HG03139 (cell line): ENCODE measurements at regions not wholly inside any gene's neighbourhood (a gene's known extent, or its start where the extent isn't known, plus 50 kb on each side); places are given as distances from the start of the nearest gene placed in this dataset.

Experiments used
- ATAC-seq: cut with Tn5 transposase; IDR thresholded peaks from one replicate; pipeline ENCODE4 v1.9.1; 2021; ENCODE audit not compliant: unreplicated experiment

- ATAC-seq: no peak
These were observed 109.2 kb upstream of the DRD2 start for GRCh38 chr11:113584371-113584770.

GRCh38 chr11:113581713-113582112 lies 106.5 kb upstream of the DRD2 start:
- ATAC-seq: no peak

GRCh38 chr11:113579292-113579940 lies 104.2 kb upstream of the DRD2 start:
- ATAC-seq: no peak

GRCh38 chr11:113578715-113579250 lies 103.6 kb upstream of the DRD2 start:
- ATAC-seq: no peak

- no peak for ATAC-seq
These were observed 102.8 kb upstream of the DRD2 start for GRCh38 chr11:113578033-113578380.

- ATAC-seq: no peak
These were observed 102.3 kb upstream of the DRD2 start for GRCh38 chr11:113577356-113578032.

- no peak for ATAC-seq
These were observed 99.4 kb upstream of the DRD2 start for GRCh38 chr11:113574586-113574985.

- ATAC-seq: no peak
These were observed 99.0 kb upstream of the DRD2 start for GRCh38 chr11:113574171-113574570.

GRCh38 chr11:113572136-113572735 lies 97.0 kb upstream of the DRD2 start:
- ATAC-seq: no peak

GRCh38 chr11:113571531-113571930 lies 96.3 kb upstream of the DRD2 start:
- ATAC-seq: no peak

- no peak for ATAC-seq
These were observed 95.7 kb upstream of the DRD2 start for GRCh38 chr11:113570906-113571305.

- no peak for ATAC-seq
These were observed 94.2 kb upstream of the DRD2 start for GRCh38 chr11:113569391-113569790.

- ATAC-seq: no peak
These were observed 93.4 kb upstream of the DRD2 start for GRCh38 chr11:113568566-113568965.

- no peak for ATAC-seq
These were observed 92.8 kb upstream of the DRD2 start for GRCh38 chr11:113567867-113568544.

- ATAC-seq: no peak
These were observed 91.9 kb upstream of the DRD2 start for GRCh38 chr11:113567097-113567496.

GRCh38 chr11:113564527-113565130 lies 89.4 kb upstream of the DRD2 start:
- ATAC-seq: no peak

- no peak for ATAC-seq
These were observed 88.7 kb upstream of the DRD2 start for GRCh38 chr11:113563766-113564526.

GRCh38 chr11:113562981-113563461 lies 87.8 kb upstream of the DRD2 start:
- ATAC-seq: no peak

- ATAC-seq: no peak
These were observed 87.4 kb upstream of the DRD2 start for GRCh38 chr11:113562576-113562975.

GRCh38 chr11:113557926-113558325 lies 82.7 kb upstream of the DRD2 start:
- ATAC-seq: no peak
